Fibroblast of lung (primary cell): ENCODE measurements at regions not wholly inside any gene's neighbourhood (a gene's known extent, or its start where the extent isn't known, plus 50 kb on each side); places are given as distances from the start of the nearest gene placed in this dataset.
A peak's percentile ranks its signal among the peaks of the same experiment; 100 is the strongest.

ENCODE experiments used
- DNase-seq, 2 donors: peaks; one replicate each; pipeline versions ENCODE4 v3.0.0 to v3.0.0-alpha.2; 2010; ENCODE audit warnings: low read depth in 2 of 2
- H2AFZ ChIP-seq: 2 replicates; pipeline ENCODE4 v1.5.1; 2012; ENCODE audit warnings: low read length, control low read depth, inconsistent platforms
- H3K27ac ChIP-seq: 2 replicates; pipeline ENCODE4 v1.5.1; 2011; ENCODE audit warnings: low read length, control low read depth; ENCODE audit not compliant: insufficient read depth
- H3K27me3 ChIP-seq: 2 replicates; pipeline ENCODE4 v1.5.1; 2011; ENCODE audit warnings: mild to moderate bottlenecking, low read length; ENCODE audit not compliant: control insufficient read depth, insufficient read depth
- H3K36me3 ChIP-seq: 2 replicates; pipeline ENCODE4 v1.5.1; 2011; ENCODE audit warnings: low read length; ENCODE audit not compliant: control insufficient read depth, insufficient read depth
- H3K4me1 ChIP-seq: 2 replicates; pipeline ENCODE4 v1.5.1; 2011; ENCODE audit warnings: low read length; ENCODE audit not compliant: control insufficient read depth, insufficient read depth; ENCODE audit errors: extremely low read depth
- H3K4me2 ChIP-seq: 2 replicates; pipeline ENCODE4 v1.5.1; 2011; ENCODE audit warnings: low read length, control low read depth; ENCODE audit not compliant: insufficient read depth; ENCODE audit errors: extremely low read depth
- H3K4me3 ChIP-seq, 4 experiments: fragments of 200-600 bp in 1 of 4; sonication (generic) in 1 of 4; replicated peaks in 1 of 4; 2 replicates each; pipeline ENCODE4 v1.5.1; 2011 to 2016; ENCODE audit warnings: low read length in 4 of 4, low read depth in 3 of 4, mild to moderate bottlenecking in 3 of 4, control low read depth in 2 of 4, inconsistent platforms in 1 of 4, mixed read lengths in 1 of 4; ENCODE audit not compliant: insufficient read depth in 1 of 4; ENCODE audit errors: control extremely low read depth in 1 of 4
- H3K79me2 ChIP-seq: 2 replicates; pipeline ENCODE4 v1.5.1; 2012; ENCODE audit warnings: mild to moderate bottlenecking, low read length, inconsistent platforms; ENCODE audit not compliant: control insufficient read depth, insufficient read depth
- H3K9ac ChIP-seq: 2 replicates; pipeline ENCODE4 v1.5.1; 2011; ENCODE audit warnings: mild to moderate bottlenecking, low read length, control low read depth; ENCODE audit not compliant: insufficient read depth
- H3K9me3 ChIP-seq: 2 replicates; pipeline ENCODE4 v1.5.1; 2012; ENCODE audit warnings: low read depth, low read length; ENCODE audit not compliant: control insufficient read depth, insufficient read depth
- H4K20me1 ChIP-seq: 2 replicates; pipeline ENCODE4 v1.5.1; 2011; ENCODE audit warnings: low read length; ENCODE audit not compliant: control insufficient read depth, insufficient read depth; ENCODE audit errors: extremely low read depth
- EZH2 ChIP-seq: IDR thresholded peaks from 2 replicates; pipeline ENCODE4 v1.5.1; 2012; ENCODE audit warnings: low read length, control low read depth, mild to moderate bottlenecking; ENCODE audit errors: missing control alignments
- TF ChIP-seq, protein P1 (sequence below), 2 donors: IDR thresholded peaks in 1 of 2; conservative IDR thresholded peaks in 1 of 2; 1 replicate in 1 of 2; 2 replicates in 1 of 2; pipeline ENCODE4 v1.5.1; 2011 to 2012; ENCODE audit warnings: low read length in 2 of 2, control low read depth in 1 of 2, inconsistent platforms in 1 of 2, low read depth in 1 of 2, mild to moderate bottlenecking in 1 of 2

DNA sequence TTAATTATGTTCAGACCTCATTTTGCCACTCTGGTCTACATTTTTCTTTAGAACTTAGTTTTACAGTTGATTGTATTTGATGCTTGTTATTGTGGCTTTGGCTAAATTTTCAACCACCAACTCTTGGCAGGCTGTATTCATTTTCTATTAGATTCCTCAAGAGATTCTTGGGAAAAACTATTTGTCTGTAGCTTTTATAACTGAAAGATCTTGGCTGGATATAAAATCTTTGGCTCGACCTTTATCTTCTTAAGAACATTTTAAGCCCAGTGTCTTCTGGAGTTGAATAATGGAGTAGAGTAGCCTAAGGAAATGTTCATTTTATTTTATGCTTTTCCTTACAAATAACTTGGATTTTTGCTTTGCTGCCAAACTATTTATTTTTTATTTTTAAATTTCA, 848.5 kb downstream of the PCDH17 start:
- Histone ChIP-seq H3K4me3 (no peak overlapping the region), H3K79me2 (no peaks in the 10 kb centered on the region), H4K20me1 (no peaks in the 10 kb centered on the region), H3K36me3 (no peaks in the 10 kb centered on the region), H3K4me2 (no peak overlapping the region), H3K9me3 (no peaks in the 10 kb centered on the region), H3K27ac (no peak overlapping the region), H3K9ac (no peak overlapping the region), H3K4me1 (no peaks in the 10 kb centered on the region), H2AFZ (no peak overlapping the region), H3K27me3 (no peaks in the 10 kb centered on the region)
- TF ChIP-seq, protein P1, sequence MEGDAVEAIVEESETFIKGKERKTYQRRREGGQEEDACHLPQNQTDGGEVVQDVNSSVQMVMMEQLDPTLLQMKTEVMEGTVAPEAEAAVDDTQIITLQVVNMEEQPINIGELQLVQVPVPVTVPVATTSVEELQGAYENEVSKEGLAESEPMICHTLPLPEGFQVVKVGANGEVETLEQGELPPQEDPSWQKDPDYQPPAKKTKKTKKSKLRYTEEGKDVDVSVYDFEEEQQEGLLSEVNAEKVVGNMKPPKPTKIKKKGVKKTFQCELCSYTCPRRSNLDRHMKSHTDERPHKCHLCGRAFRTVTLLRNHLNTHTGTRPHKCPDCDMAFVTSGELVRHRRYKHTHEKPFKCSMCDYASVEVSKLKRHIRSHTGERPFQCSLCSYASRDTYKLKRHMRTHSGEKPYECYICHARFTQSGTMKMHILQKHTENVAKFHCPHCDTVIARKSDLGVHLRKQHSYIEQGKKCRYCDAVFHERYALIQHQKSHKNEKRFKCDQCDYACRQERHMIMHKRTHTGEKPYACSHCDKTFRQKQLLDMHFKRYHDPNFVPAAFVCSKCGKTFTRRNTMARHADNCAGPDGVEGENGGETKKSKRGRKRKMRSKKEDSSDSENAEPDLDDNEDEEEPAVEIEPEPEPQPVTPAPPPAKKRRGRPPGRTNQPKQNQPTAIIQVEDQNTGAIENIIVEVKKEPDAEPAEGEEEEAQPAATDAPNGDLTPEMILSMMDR (conservative IDR thresholded peaks at IDR 0.05 in 1 of 2, IDR thresholded peaks at IDR 0.05 in 1 of 2; ENCODE audit: low read depth in 1 of 2, low read length in 2 of 2): no peak
- no peak for TF ChIP-seq EZH2
- peak in 1 of 2 donors; percentile 75 for DNase-seq

DNA sequence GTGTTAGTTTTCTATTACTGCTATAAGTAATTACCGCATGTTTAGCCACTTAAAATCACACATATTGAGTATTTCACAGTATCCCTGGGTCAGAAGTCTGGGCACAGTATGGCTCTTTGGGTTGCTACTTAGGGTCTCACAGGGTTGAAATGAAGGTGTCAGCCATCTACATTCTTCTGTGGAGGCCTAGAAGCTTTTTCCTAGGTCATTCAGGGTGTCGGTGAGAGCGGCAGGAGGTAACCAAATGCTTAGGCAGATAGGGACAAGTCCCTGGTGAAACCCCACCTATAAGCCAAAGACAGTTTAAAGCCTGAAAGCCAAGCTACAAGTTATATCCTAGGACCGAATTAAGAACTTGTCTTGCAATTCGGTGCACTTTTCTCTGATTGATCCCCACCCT, 856.7 kb downstream of the PCDH17 start:
- TF ChIP-seq, protein P1 (conservative IDR thresholded peaks at IDR 0.05 in 1 of 2, IDR thresholded peaks at IDR 0.05 in 1 of 2; ENCODE audit: low read depth in 1 of 2, low read length in 2 of 2): no peak
- TF ChIP-seq EZH2: no peak
- Histone ChIP-seq H3K36me3 (no peaks in the 10 kb centered on the region), H3K9ac (no peak overlapping the region), H3K27me3 (no peaks in the 10 kb centered on the region), H3K9me3 (no peaks in the 10 kb centered on the region), H3K4me2 (no peak overlapping the region), H4K20me1 (no peaks in the 10 kb centered on the region), H2AFZ (no peak overlapping the region), H3K79me2 (no peaks in the 10 kb centered on the region), H3K27ac (no peak overlapping the region), H3K4me1 (no peaks in the 10 kb centered on the region), H3K4me3 (no peak overlapping the region)
- DNase-seq: no peak

DNA sequence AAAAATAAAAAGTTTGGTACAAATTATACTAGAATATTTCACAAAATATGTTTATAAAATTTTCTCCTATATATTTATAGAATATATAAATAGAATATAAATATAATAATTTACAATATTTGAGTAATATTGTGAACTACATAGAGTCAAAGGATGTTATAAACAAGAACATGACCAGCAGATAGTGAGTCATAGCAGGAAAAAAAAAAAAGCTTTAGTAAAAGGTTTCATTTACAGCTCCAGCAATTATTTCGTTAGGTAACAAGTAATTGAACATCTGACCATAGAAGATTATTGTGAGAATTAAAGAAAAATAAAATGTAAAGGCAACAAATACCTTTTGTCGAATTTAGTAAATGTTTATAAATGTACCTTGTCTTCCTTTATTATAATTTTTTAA, 864.1 kb downstream of the PCDH17 start:
- no peak overlapping the region for H3K4me2 ChIP-seq
- no peak overlapping the region for H3K9ac ChIP-seq
- no peaks in the 10 kb centered on the region for H3K9me3 ChIP-seq
- H3K27ac ChIP-seq: no peak overlapping the region
- H2AFZ ChIP-seq: no peak overlapping the region
- DNase-seq: peak in 1 of 2 donors; percentile 2
- H3K4me3 ChIP-seq: no peak overlapping the region
- no peaks in the 10 kb centered on the region for H3K36me3 ChIP-seq
- TF ChIP-seq, protein P1 (conservative IDR thresholded peaks at IDR 0.05 in 1 of 2, IDR thresholded peaks at IDR 0.05 in 1 of 2; ENCODE audit: low read depth in 1 of 2, low read length in 2 of 2): no peak
- no peak for TF ChIP-seq EZH2
- H3K27me3 ChIP-seq: no peaks in the 10 kb centered on the region
- H3K4me1 ChIP-seq: no peaks in the 10 kb centered on the region
- no peaks in the 10 kb centered on the region for H3K79me2 ChIP-seq
- H4K20me1 ChIP-seq: no peaks in the 10 kb centered on the region
